ENCODE measurements at regions not wholly inside any gene's neighbourhood (a gene's known extent, or its start where the extent isn't known, plus 50 kb on each side); places are given as distances from the start of the nearest gene placed in this dataset.

GRCh38 chr3:43965656-43966055, 274.9 kb downstream of the ABHD5 start:
- Histone ChIP-seq H3K4me2 (ENCODE audit: low read depth, low read length) (no peak overlapping the region), H2AK5ac (ENCODE audit: low read depth, low read length) (no peak overlapping the region), H2BK120ac (ENCODE audit: low read depth, low read length) (no peak overlapping the region), H3K36me3 (ENCODE audit: control insufficient read depth, insufficient read depth, low read length) (no peaks in the 10 kb centered on the region), H2AFZ (replicated peaks; ENCODE audit: low read length, poor library complexity) (no peak overlapping the region), H4K5ac (ENCODE audit: low read depth, low read length) (no peak overlapping the region), H3K18ac (ENCODE audit: low read depth, low read length) (no peak overlapping the region), H4K20me1 (ENCODE audit: insufficient read depth, low read length) (no peaks in the 10 kb centered on the region), H3K4me3 (ENCODE audit: insufficient read depth, low read depth, low read length) (no peak overlapping the region), H2BK20ac (ENCODE audit: low read depth, low read length) (no peak overlapping the region), H3K56ac (ENCODE audit: extremely low read depth, insufficient read depth, low read length) (no peak overlapping the region), H3K27ac (ENCODE audit: insufficient read depth, low read length) (no peak overlapping the region), H2BK15ac (ENCODE audit: low read depth, low read length) (no peak overlapping the region), H3K23ac (ENCODE audit: low read depth, low read length) (no peak overlapping the region), H3K9me3 (ENCODE audit: control insufficient read depth, insufficient read depth, low read length) (no peaks in the 10 kb centered on the region), H3K4me1 (ENCODE audit: control insufficient read depth, insufficient read depth, low read length) (no peaks in the 10 kb centered on the region), H3K9me1 (ENCODE audit: insufficient read depth, low read length) (no peaks in the 10 kb centered on the region), H3K27me3 (ENCODE audit: control insufficient read depth, insufficient read depth, low read length) (peaks cover 20% of the 10 kb centered on the region), H3K9ac (ENCODE audit: low read depth, low read length) (no peak overlapping the region), H2AK9ac (replicated peaks; ENCODE audit: low read depth, low read length, poor library complexity) (no peak overlapping the region), H3K4ac (ENCODE audit: low read depth, low read length) (no peak overlapping the region), H4K91ac (ENCODE audit: insufficient read depth, low read depth, low read length) (no peak overlapping the region), H3K79me1 (ENCODE audit: low read depth in 1 of 2, low read length in 2 of 2) (no peaks in the 10 kb centered on the region), H3K14ac (replicated peaks; ENCODE audit: low read depth, low read length) (no peak overlapping the region), H4K8ac (ENCODE audit: low read depth in 2 of 2, low read length in 2 of 2) (no peak overlapping the region), H2BK5ac (ENCODE audit: low read depth, low read length, poor library complexity, severe bottlenecking) (no peak overlapping the region)
- dilution Hi-C loops (cut with HindIII; ENCODE audit: low sequenced_read_pairs, unreplicated experiment) (no loop called here), intact Hi-C loops (cut with micrococcal nuclease) (no loop called here), in situ Hi-C loops (cut with MboI; ENCODE audit: low sequenced_read_pairs) (no loop called here)
- no CpG with 5 or more reads among the region's 1 CpG for WGBS, 2 experiments (ENCODE audit: extremely low coverage in 2 of 2, insufficient read length in 1 of 2)
- ATAC-seq (ENCODE audit: low read depth) (no peak), DNase-seq (no peak)
- ChIA-PET POLR2A (ENCODE audit: unreplicated experiment) (no interaction called here), CTCF (no interaction called here)
- TF ChIP-seq USF2 (IDR thresholded peaks at IDR 0.05; ENCODE audit: low read depth, low read length) (no peak), POLR2A (IDR thresholded peaks at IDR 0.05; ENCODE audit: low read depth, low read length) (no peak), ELK1 (IDR thresholded peaks at IDR 0.05; ENCODE audit: borderline replicate concordance, low read depth, low read length) (no peak), CTCF (conservative IDR thresholded peaks at IDR 0.05; ENCODE audit: low read depth, low read length) (no peak), MXI1 (IDR thresholded peaks at IDR 0.05; ENCODE audit: borderline replicate concordance, low read depth, low read length) (no peak), SMC3 (IDR thresholded peaks at IDR 0.05; ENCODE audit: low read depth, low read length) (no peak), RFX5 (IDR thresholded peaks at IDR 0.05; ENCODE audit: low read depth, low read length) (no peak), MAFK (IDR thresholded peaks at IDR 0.05; ENCODE audit: low read depth, low read length) (no peak), RCOR1 (IDR thresholded peaks at IDR 0.05; ENCODE audit: insufficient replicate concordance, low read length) (no peak), RAD21 (IDR thresholded peaks at IDR 0.05; ENCODE audit: low read length) (no peak), MAZ (IDR thresholded peaks at IDR 0.05; ENCODE audit: borderline replicate concordance, low read depth, low read length) (no peak), NFE2L2 (IDR thresholded peaks at IDR 0.05; ENCODE audit: low read depth, low read length) (no peak), BHLHE40 (IDR thresholded peaks at IDR 0.05; ENCODE audit: low read depth, low read length) (no peak)
- no TSS peak for BruUV-seq (replicated peaks)

Measured in IMR-90 (cell line).